Stimulated activated CD8-positive, alpha-beta memory T cell treated with anti-CD3 and anti-CD28 coated beads, Interleukin-4, amount 100 ng/mL, for 1 hour (primary cell): ENCODE measurements at regions not wholly inside any gene's neighbourhood (a gene's known extent, or its start where the extent isn't known, plus 50 kb on each side); places are given as distances from the start of the nearest gene placed in this dataset.

ENCODE experiments used
- DNase-seq, 2 donors: peaks; one replicate each; pipeline ENCODE4 v3.0.0-alpha.2; 2020; ENCODE audit warnings: low read depth in 2 of 2, low spot score in 1 of 2

GRCh38 chr21:35900539-35900938, 159.8 kb downstream of the SETD4 start:
- DNase-seq, result no peak

GRCh38 chr21:35896060-35896459, 164.3 kb downstream of the SETD4 start:
- DNase-seq, result no peak

GRCh38 chr21:35895598-35895997, 164.7 kb downstream of the SETD4 start:
- DNase-seq, result no peak

GRCh38 chr21:35893156-35893555, 167.2 kb downstream of the SETD4 start:
- DNase-seq, result no peak

- no peak for DNase-seq
Measured at GRCh38 chr21:35886887-35887286, 173.4 kb downstream of the SETD4 start.

GRCh38 chr21:35885942-35886541, 174.3 kb downstream of the SETD4 start:
- no peak for DNase-seq

- DNase-seq, result no peak
Measured at GRCh38 chr21:35882791-35883240, 177.5 kb downstream of the SETD4 start.

- no peak for DNase-seq
Measured at GRCh38 chr21:35873441-35873840, 186.9 kb downstream of the SETD4 start.

- no peak for DNase-seq
Measured at GRCh38 chr21:35871906-35872305, 188.4 kb downstream of the SETD4 start.

- DNase-seq, result no peak
Measured at GRCh38 chr21:35868869-35869223, 191.5 kb downstream of the SETD4 start.

- DNase-seq, result no peak
Measured at GRCh38 chr21:35868005-35868868, 192.1 kb downstream of the SETD4 start.

- DNase-seq, result no peak
Measured at GRCh38 chr21:35864039-35864438, 196.3 kb downstream of the SETD4 start.

- no peak for DNase-seq
Measured at GRCh38 chr21:35862969-35863368, 197.4 kb downstream of the SETD4 start.

GRCh38 chr21:35861661-35862060, 198.7 kb downstream of the SETD4 start:
- no peak for DNase-seq

GRCh38 chr21:35860189-35860869, 200.0 kb downstream of the SETD4 start:
- DNase-seq, result no peak

GRCh38 chr21:35859677-35860076, 200.6 kb downstream of the SETD4 start:
- DNase-seq, result no peak

- DNase-seq, result no peak
Measured at GRCh38 chr21:35857095-35857494, 203.2 kb downstream of the SETD4 start.

GRCh38 chr21:35855484-35855883, 204.8 kb downstream of the SETD4 start:
- no peak for DNase-seq

- DNase-seq, result no peak
Measured at GRCh38 chr21:35854281-35854680, 206.0 kb downstream of the SETD4 start.

- no peak for DNase-seq
Measured at GRCh38 chr21:35853321-35854239, 206.7 kb downstream of the SETD4 start.

GRCh38 chr21:35852820-35853219, 207.5 kb downstream of the SETD4 start:
- DNase-seq, result no peak
